HG03520 (cell line): ENCODE measurements at regions not wholly inside any gene's neighbourhood (a gene's known extent, or its start where the extent isn't known, plus 50 kb on each side); places are given as distances from the start of the nearest gene placed in this dataset.

Experiments
- ATAC-seq: cut with Tn5 transposase; IDR thresholded peaks from one replicate; pipeline ENCODE4 v1.9.1; 2021; ENCODE audit warnings: mild to moderate bottlenecking, moderate library complexity; ENCODE audit not compliant: unreplicated experiment

GRCh38 chr6:159487636-159488035 lies 205.4 kb downstream of the SOD2 start:
- no peak for ATAC-seq

- ATAC-seq = no peak
Measured at GRCh38 chr6:159483259-159483658, 209.8 kb downstream of the SOD2 start.

GRCh38 chr6:159481897-159482296 lies 211.1 kb downstream of the SOD2 start:
- ATAC-seq = no peak

- ATAC-seq = no peak
Measured at GRCh38 chr6:159480471-159480870, 212.6 kb downstream of the SOD2 start.

- ATAC-seq = no peak
Measured at GRCh38 chr6:159479146-159479545, 213.9 kb downstream of the SOD2 start.

- ATAC-seq = no peak
Measured at GRCh38 chr6:159473475-159474263, 219.4 kb downstream of the SOD2 start.

GRCh38 chr6:159470397-159470796 lies 222.6 kb downstream of the SOD2 start:
- ATAC-seq = no peak

GRCh38 chr6:159469443-159469842 lies 223.6 kb downstream of the SOD2 start:
- ATAC-seq = no peak

GRCh38 chr6:159468994-159469393 lies 224.0 kb downstream of the SOD2 start:
- no peak for ATAC-seq

GRCh38 chr6:159467473-159468041 lies 225.5 kb downstream of the SOD2 start:
- ATAC-seq = peak; percentile 82

GRCh38 chr6:159466926-159467325 lies 226.1 kb downstream of the SOD2 start:
- no peak for ATAC-seq

- no peak for ATAC-seq
Measured at GRCh38 chr6:159464816-159465215, 228.2 kb downstream of the SOD2 start.

- no peak for ATAC-seq
Measured at GRCh38 chr6:159463119-159463829, 229.8 kb downstream of the SOD2 start.

- no peak for ATAC-seq
Measured at GRCh38 chr6:159462431-159462830, 230.6 kb downstream of the SOD2 start.

GRCh38 chr6:159461998-159462397 lies 231.0 kb downstream of the SOD2 start:
- peak; percentile 91 for ATAC-seq

GRCh38 chr6:159461266-159461665 lies 231.8 kb downstream of the SOD2 start:
- no peak for ATAC-seq

GRCh38 chr6:159460476-159460875 lies 232.6 kb downstream of the SOD2 start:
- ATAC-seq = no peak

GRCh38 chr6:159456349-159456748 lies 236.7 kb downstream of the SOD2 start:
- no peak for ATAC-seq

GRCh38 chr6:159455700-159456274 lies 237.3 kb downstream of the SOD2 start:
- ATAC-seq = no peak

- ATAC-seq = no peak
Measured at GRCh38 chr6:159450815-159451465, 242.1 kb downstream of the SOD2 start.

GRCh38 chr6:159446340-159446739 lies 246.7 kb downstream of the SOD2 start:
- ATAC-seq = no peak
